Aorta (tissue), 5 donors: ENCODE measurements at regions not wholly inside any gene's neighbourhood (a gene's known extent, or its start where the extent isn't known, plus 50 kb on each side); places are given as distances from the start of the nearest gene placed in this dataset.
A peak's percentile ranks its signal among the peaks of the same experiment; 100 is the strongest.

Experiments
- ATAC-seq: fragments of 200-7000 bp; cut with Tn5 transposase; one replicate; pipeline ENCODE4 v1.9.1; 2022; ENCODE audit warnings: moderate library complexity; ENCODE audit not compliant: low FRiP score
- DNase-seq, 2 donors: peaks; one replicate each; pipeline ENCODE4 v3.0.0-alpha.2; 2020
- H3K27ac ChIP-seq, 2 donors: one replicate each; pipeline ENCODE4 v1.5.1; 2013; ENCODE audit warnings: low read length in 2 of 2, mild to moderate bottlenecking in 2 of 2, moderate library complexity in 2 of 2, control low read depth in 1 of 2, inconsistent platforms in 1 of 2, low read depth in 1 of 2
- H3K27me3 ChIP-seq, 2 donors: one replicate each; pipeline ENCODE4 v1.6.1; 2013; ENCODE audit warnings: control low read depth in 1 of 2, low read length in 1 of 2, mild to moderate bottlenecking in 1 of 2, moderate library complexity in 1 of 2; ENCODE audit not compliant: insufficient read depth in 2 of 2, control insufficient read depth in 1 of 2
- H3K36me3 ChIP-seq, 2 donors: one replicate each; pipeline ENCODE4 v1.6.1; 2013; ENCODE audit warnings: control low read depth in 1 of 2, low read length in 1 of 2, mild to moderate bottlenecking in 1 of 2; ENCODE audit not compliant: insufficient read depth in 2 of 2, control insufficient read depth in 1 of 2
- H3K4me1 ChIP-seq, 2 donors: one replicate each; pipeline ENCODE4 v1.6.1; 2013; ENCODE audit warnings: low read length in 2 of 2, control low read depth in 1 of 2, mild to moderate bottlenecking in 1 of 2, moderate library complexity in 1 of 2; ENCODE audit not compliant: insufficient read depth in 2 of 2, control insufficient read depth in 1 of 2
- H3K4me3 ChIP-seq, 2 donors: one replicate each; pipeline ENCODE4 v1.5.1; 2013; ENCODE audit warnings: low read length in 2 of 2, control low read depth in 1 of 2, mild to moderate bottlenecking in 1 of 2
- H3K9me3 ChIP-seq: one replicate; pipeline ENCODE4 v1.6.1; 2013; ENCODE audit warnings: mild to moderate bottlenecking, low read length; ENCODE audit not compliant: control insufficient read depth
- WGBS, 2 donors: extraction: QIAGEN DNeasy Blood & Tissue Kit; methylation state at CpG; one replicate each; pipeline ENCODE4 v1.1.7; 2013; 5-methylcytosine and 5-hydroxymethylcytosine counted together
- intact Hi-C, 2 donors: fragments of 100-400 bp; cut with DNase I; formaldehyde crosslinking; loops; one replicate each; pipeline versions ENCODE4 v1.14.2 to v1.15.0; 2022
- donor health status: healthy with polysubstance abuse.
- donor health status: Bipolar disorder and iron deficiency.
- donor health status: DM: no; HTN: no; CAD: no.
- donor health status: DM: no; HTN: no; CAD: no.
- donor health status: DM: yes; HTN: yes; CAD: no.

GRCh38 chr10:78689584-78689935 lies 379.2 kb upstream of the ZMIZ1 start:
- no peak for DNase-seq
- intact Hi-C loops = no loop called here
- peak overlapping the region in 1 of 2 donors; percentile 68 for H3K27ac ChIP-seq
- H3K4me3 ChIP-seq = no peak overlapping the region
- no peaks in the 10 kb centered on the region for H3K9me3 ChIP-seq
- WGBS, 2 donors = 18 to 30% methylated on average over 2 of the region's 2 CpGs
- peak; percentile 35 for ATAC-seq
- H3K27me3 ChIP-seq = no peaks in the 10 kb centered on the region
- peaks cover 0 to 2% of the 10 kb centered on the region in 2 donors for H3K4me1 ChIP-seq
- no peaks in the 10 kb centered on the region for H3K36me3 ChIP-seq

DNA sequence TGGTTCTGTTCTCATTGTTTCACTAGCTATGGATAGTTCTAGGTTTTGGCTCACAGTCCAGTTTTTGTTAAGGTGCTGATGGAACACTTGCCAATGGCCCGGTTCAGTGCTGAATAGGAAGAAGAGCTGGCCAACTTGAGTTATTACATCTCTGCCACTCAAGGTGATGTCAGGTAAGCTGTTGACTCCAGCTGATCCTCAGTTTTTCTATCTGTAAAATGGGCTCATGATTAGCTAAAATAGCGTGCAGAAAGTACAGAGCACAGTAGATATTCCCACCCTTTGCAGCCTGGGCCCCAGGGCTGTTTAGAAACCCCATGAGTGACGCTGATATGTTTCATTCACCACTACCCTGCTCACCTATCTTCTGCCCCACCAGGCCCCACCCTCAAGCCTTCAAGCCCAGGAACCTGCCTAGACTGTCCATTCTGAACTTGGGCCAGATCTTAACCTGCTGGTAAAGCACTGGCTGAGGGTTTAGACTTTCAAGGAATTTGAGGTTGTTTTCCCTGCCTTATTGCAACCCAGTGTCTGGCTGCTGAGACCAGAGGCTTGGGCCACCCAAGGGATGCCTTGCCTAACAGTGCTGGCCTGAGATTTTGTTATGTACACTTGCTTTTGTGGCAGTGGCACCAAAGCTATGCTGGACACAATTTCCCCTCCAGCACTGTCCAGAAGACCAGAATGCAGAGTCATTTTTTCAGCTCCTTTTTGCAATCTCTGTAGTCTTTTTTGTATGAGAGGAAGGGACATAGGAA lies 378.2 kb upstream of the ZMIZ1 start:
- no peak overlapping the region for H3K27ac ChIP-seq
- H3K36me3 ChIP-seq = no peaks in the 10 kb centered on the region
- no peak overlapping the region for H3K4me3 ChIP-seq
- intact Hi-C loops = no loop called here
- WGBS, 2 donors = 95 to 98% methylated on average over 3 of the region's 3 CpGs
- H3K4me1 ChIP-seq = peaks cover 0 to 2% of the 10 kb centered on the region in 2 donors
- no peaks in the 10 kb centered on the region for H3K9me3 ChIP-seq
- no peaks in the 10 kb centered on the region for H3K27me3 ChIP-seq
- no peak for DNase-seq
- no peak for ATAC-seq

- H3K27me3 ChIP-seq = no peaks in the 10 kb centered on the region
- DNase-seq = no peak
- ATAC-seq = no peak
- H3K27ac ChIP-seq = no peak overlapping the region
- no peak overlapping the region for H3K4me3 ChIP-seq
- WGBS, 2 donors = 76 to 85% methylated on average over 4 of the region's 4 CpGs
- no peaks in the 10 kb centered on the region for H3K9me3 ChIP-seq
- intact Hi-C loops = no loop called here
- no peaks in the 10 kb centered on the region for H3K36me3 ChIP-seq
- H3K4me1 ChIP-seq = peaks cover 0 to 2% of the 10 kb centered on the region in 2 donors
Observed at GRCh38 chr10:78691301-78692030, 377.3 kb upstream of the ZMIZ1 start.

GRCh38 chr10:78692071-78692470 lies 376.7 kb upstream of the ZMIZ1 start:
- Histone ChIP-seq H3K4me1 (peaks cover 0 to 2% of the 10 kb centered on the region in 2 donors), H3K27ac (no peak overlapping the region), H3K4me3 (no peak overlapping the region), H3K36me3 (no peaks in the 10 kb centered on the region), H3K27me3 (no peaks in the 10 kb centered on the region), H3K9me3 (no peaks in the 10 kb centered on the region)
- no peak for DNase-seq
- ATAC-seq = no peak
- intact Hi-C loops = no loop called here
- 96% methylated on average over 4 of the region's 4 CpGs for WGBS, 2 donors

- Histone ChIP-seq H3K9me3 (no peaks in the 10 kb centered on the region), H3K4me1 (no peaks in the 10 kb centered on the region), H3K27me3 (no peaks in the 10 kb centered on the region), H3K4me3 (no peak overlapping the region), H3K36me3 (no peaks in the 10 kb centered on the region), H3K27ac (no peak overlapping the region)
- no peak for DNase-seq
- ATAC-seq = no peak
- intact Hi-C loops = no loop called here
- 92% methylated on average over 7 of the region's 7 CpGs for WGBS, 2 donors
Observed at GRCh38 chr10:78695846-78696245, 372.9 kb upstream of the ZMIZ1 start.

- Histone ChIP-seq H3K27ac (no peak overlapping the region), H3K4me1 (no peaks in the 10 kb centered on the region), H3K36me3 (no peaks in the 10 kb centered on the region), H3K27me3 (no peaks in the 10 kb centered on the region), H3K4me3 (no peak overlapping the region), H3K9me3 (no peaks in the 10 kb centered on the region)
- no peak for DNase-seq
- intact Hi-C loops = no loop called here
- WGBS, 2 donors = 39 to 51% methylated on average over 5 of the region's 5 CpGs
- no peak for ATAC-seq
Observed at GRCh38 chr10:78696791-78697395, 371.9 kb upstream of the ZMIZ1 start.

DNA sequence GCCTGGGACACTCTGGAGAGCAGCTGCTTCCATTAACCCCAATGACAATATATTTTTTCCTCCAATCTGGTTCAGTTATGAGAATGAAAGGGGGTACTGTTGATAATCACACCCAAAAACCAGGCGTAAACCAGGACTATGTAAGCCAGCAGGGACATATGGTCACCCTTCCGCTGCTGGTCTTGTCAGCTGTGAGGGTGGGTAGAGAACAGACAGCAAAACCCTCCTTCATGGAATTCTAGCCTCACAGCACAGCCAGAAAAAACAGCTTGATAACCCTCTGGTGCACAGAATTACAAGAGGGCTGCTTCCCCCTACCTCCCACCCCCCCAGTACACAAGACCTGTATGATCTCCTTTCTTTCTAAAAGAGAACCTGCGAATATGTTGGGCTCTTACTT lies 368.8 kb upstream of the ZMIZ1 start:
- H3K27ac ChIP-seq = no peak overlapping the region
- no peaks in the 10 kb centered on the region for H3K27me3 ChIP-seq
- H3K9me3 ChIP-seq = no peaks in the 10 kb centered on the region
- intact Hi-C loops = no loop called here
- 95 to 99% methylated on average over 3 of the region's 3 CpGs for WGBS, 2 donors
- DNase-seq = no peak
- H3K4me1 ChIP-seq = no peaks in the 10 kb centered on the region
- no peak overlapping the region for H3K4me3 ChIP-seq
- H3K36me3 ChIP-seq = no peaks in the 10 kb centered on the region
- no peak for ATAC-seq

GRCh38 chr10:78700413-78700812 lies 368.4 kb upstream of the ZMIZ1 start:
- H3K27ac ChIP-seq = no peak overlapping the region
- H3K9me3 ChIP-seq = no peaks in the 10 kb centered on the region
- intact Hi-C loops = no loop called here
- no peak for DNase-seq
- no peaks in the 10 kb centered on the region for H3K27me3 ChIP-seq
- no peak overlapping the region for H3K4me3 ChIP-seq
- no peak for ATAC-seq
- no peaks in the 10 kb centered on the region for H3K36me3 ChIP-seq
- H3K4me1 ChIP-seq = no peaks in the 10 kb centered on the region
